H1 (cell line): ENCODE measurements at regions not wholly inside any gene's neighbourhood (a gene's known extent, or its start where the extent isn't known, plus 50 kb on each side); places are given as distances from the start of the nearest gene placed in this dataset.

ENCODE experiments used
- CTCF ChIA-PET: fragments of 300-600 bp; sonication (Branson Sonifier 250); formaldehyde crosslinking; loops from one replicate; lab custom pipeline; 2021; ENCODE audit not compliant: partially characterized antibody; lab: Charles Lee
- POLR2A ChIA-PET: fragments of 300-600 bp; sonication (Branson Sonifier 250); formaldehyde crosslinking; loops from one replicate; lab custom pipeline; 2021; ENCODE audit warnings: inconsistent platforms; ENCODE audit not compliant: partially characterized antibody; lab: Charles Lee
- DNase-seq, 2 experiments: peaks; one replicate each; pipeline versions ENCODE4 v3.0.0 to v3.0.0-alpha.2; 2010 to 2022; ENCODE audit warnings: low spot score in 2 of 2, low read depth in 1 of 2, mixed read lengths in 1 of 2
- FAIRE-seq: peaks from 2 replicates; lab custom pipeline; 2011; peaks lifted over from hg19 to GRCh38; lab: Jason Lieb, UNC
- H2AFZ ChIP-seq: 2 replicates; pipeline ENCODE4 v1.8.1; 2012; ENCODE audit warnings: low read length, inconsistent platforms
- H2AK5ac ChIP-seq: 2 replicates; pipeline ENCODE4 v1.6.1; 2013; ENCODE audit warnings: low read depth, low read length
- H2BK120ac ChIP-seq: replicated peaks from 2 replicates; pipeline ENCODE3; 2013; ENCODE audit warnings: low read depth, low read length, inconsistent platforms
- H2BK12ac ChIP-seq: 2 replicates; pipeline ENCODE4 v1.6.1; 2013; ENCODE audit warnings: low read depth, low read length
- H2BK15ac ChIP-seq: 2 replicates; pipeline ENCODE4 v1.6.1; 2013; ENCODE audit warnings: low read length
- H2BK20ac ChIP-seq: 2 replicates; pipeline ENCODE4 v1.6.1; 2013; ENCODE audit warnings: low read length
- H2BK5ac ChIP-seq: 2 replicates; pipeline ENCODE4 v1.6.1; 2013; ENCODE audit warnings: low read depth, low read length
- H3K14ac ChIP-seq: 2 replicates; pipeline ENCODE4 v1.6.1; 2013; ENCODE audit warnings: inconsistent platforms; ENCODE audit not compliant: insufficient read length
- H3K18ac ChIP-seq: 2 replicates; pipeline ENCODE4 v1.6.1; 2013; ENCODE audit warnings: low read length; ENCODE audit errors: extremely low read depth
- H3K23ac ChIP-seq: 2 replicates; pipeline ENCODE4 v1.6.1; 2013; ENCODE audit warnings: inconsistent platforms; ENCODE audit not compliant: insufficient read length
- H3K23me2 ChIP-seq: 2 replicates; pipeline ENCODE4 v1.6.1; 2013; ENCODE audit warnings: low read depth, low read length
- H3K27ac ChIP-seq: 2 replicates; pipeline ENCODE4 v1.6.1; 2011; ENCODE audit warnings: low read depth, low read length, inconsistent platforms
- H3K27me3 ChIP-seq, 4 experiments: replicated peaks in 1 of 4; 1 replicate in 1 of 4; 2 replicates in 3 of 4; pipeline versions ENCODE4 v1.6.1 to v1.8.1; 2011 to 2013; ENCODE audit warnings: low read length in 3 of 4, mild to moderate bottlenecking in 3 of 4, inconsistent platforms in 2 of 4, mixed read lengths in 2 of 4, moderate library complexity in 1 of 4; ENCODE audit not compliant: control insufficient read depth in 3 of 4, insufficient read depth in 3 of 4; ENCODE audit errors: extremely low read depth in 1 of 4
- H3K36me3 ChIP-seq, 4 experiments: 2 replicates each; pipeline versions ENCODE4 v1.6.1 to v1.8.1; 2011 to 2013; ENCODE audit warnings: mild to moderate bottlenecking in 4 of 4, low read length in 3 of 4, moderate library complexity in 2 of 4, control low read depth in 1 of 4, inconsistent platforms in 1 of 4; ENCODE audit not compliant: insufficient read depth in 4 of 4, control insufficient read depth in 2 of 4
- H3K4ac ChIP-seq: replicated peaks from 2 replicates; pipeline ENCODE3; 2013; ENCODE audit warnings: low read length, low read depth, mixed read lengths, inconsistent platforms; ENCODE audit not compliant: insufficient read length
- H3K4me1 ChIP-seq, 4 experiments: replicated peaks in 1 of 4; 1 replicate in 1 of 4; 2 replicates in 3 of 4; pipeline versions ENCODE4 v1.6.1 to v1.8.1; 2011 to 2013; ENCODE audit warnings: low read length in 3 of 4, inconsistent platforms in 2 of 4, mixed read lengths in 1 of 4; ENCODE audit not compliant: insufficient read depth in 4 of 4, control insufficient read depth in 3 of 4
- H3K4me2 ChIP-seq, 2 experiments: 2 replicates each; pipeline versions ENCODE4 v1.6.1 to v1.8.1; 2011 to 2013; ENCODE audit warnings: low read depth in 2 of 2, low read length in 2 of 2, control low read depth in 1 of 2, inconsistent platforms in 1 of 2, mild to moderate bottlenecking in 1 of 2; ENCODE audit not compliant: insufficient read depth in 1 of 2
- H3K4me3 ChIP-seq, 4 experiments: fragments of 200-600, 300-600 bp in 1 of 4; sonication (generic), shearing (Covaris generic), sonication (Bioruptor Twin) in 1 of 4; 2 replicates each; pipeline versions ENCODE4 v1.5.1 to v1.8.1; 2011 to 2016; ENCODE audit warnings: low read length in 4 of 4, low read depth in 3 of 4, control low read depth in 2 of 4, inconsistent platforms in 2 of 4, mild to moderate bottlenecking in 2 of 4, mixed read lengths in 1 of 4, moderate library complexity in 1 of 4; ENCODE audit not compliant: insufficient read depth in 2 of 4; ENCODE audit errors: extremely low read depth in 1 of 4
- H3K56ac ChIP-seq: replicated peaks from 2 replicates; pipeline ENCODE3; 2013; ENCODE audit warnings: low read depth, mild to moderate bottlenecking, mixed read lengths, low read length, inconsistent platforms; ENCODE audit not compliant: insufficient read length
- H3K79me1 ChIP-seq: 2 replicates; pipeline ENCODE4 v1.6.1; 2013; ENCODE audit warnings: low read depth, low read length, control low read depth
- H3K79me2 ChIP-seq, 2 experiments: 2 replicates each; pipeline versions ENCODE4 v1.6.1 to v1.8.1; 2012 to 2013; ENCODE audit warnings: low read length in 2 of 2, mild to moderate bottlenecking in 2 of 2, inconsistent platforms in 1 of 2; ENCODE audit not compliant: insufficient read depth in 2 of 2, control insufficient read depth in 1 of 2
- H3K9ac ChIP-seq, 4 experiments: replicated peaks in 1 of 4; 1 replicate in 1 of 4; 2 replicates in 3 of 4; pipeline versions ENCODE4 v1.6.1 to v1.8.1; 2011 to 2013; ENCODE audit warnings: low read depth in 3 of 4, low read length in 3 of 4, control low read depth in 2 of 4, mild to moderate bottlenecking in 2 of 4, moderate library complexity in 2 of 4, inconsistent platforms in 1 of 4; ENCODE audit errors: extremely low read depth in 1 of 4
- H3K9me3 ChIP-seq, 2 experiments: 2 replicates each; pipeline versions ENCODE4 v1.6.1 to v1.8.1; 2012 to 2013; ENCODE audit warnings: mild to moderate bottlenecking in 2 of 2, moderate library complexity in 2 of 2, control low read depth in 1 of 2, inconsistent platforms in 1 of 2, low read depth in 1 of 2, low read length in 1 of 2, mixed read lengths in 1 of 2; ENCODE audit not compliant: insufficient read depth in 2 of 2
- H4K20me1 ChIP-seq, 2 experiments: replicated peaks in 1 of 2; 2 replicates each; pipeline versions ENCODE3 to v1.8.1; 2011 to 2013; ENCODE audit warnings: inconsistent platforms in 2 of 2, low read length in 2 of 2, mild to moderate bottlenecking in 1 of 2; ENCODE audit not compliant: insufficient read depth in 2 of 2, control insufficient read depth in 1 of 2
- H4K5ac ChIP-seq: 2 replicates; pipeline ENCODE4 v1.6.1; 2013; ENCODE audit warnings: low read length, low read depth, mixed read lengths, inconsistent platforms; ENCODE audit not compliant: insufficient read length
- H4K8ac ChIP-seq: 2 replicates; pipeline ENCODE4 v1.8.0; 2013; ENCODE audit warnings: mild to moderate bottlenecking, moderate library complexity, low read length, inconsistent platforms; ENCODE audit not compliant: insufficient read depth; ENCODE audit errors: extremely low read depth
- H4K91ac ChIP-seq: replicated peaks from 2 replicates; pipeline ENCODE3; 2013; ENCODE audit warnings: low read length, mixed read lengths, inconsistent platforms; ENCODE audit not compliant: insufficient read length
- RFX5 ChIP-seq: IDR thresholded peaks from 2 replicates; pipeline ENCODE4 v1.6.1; 2011; ENCODE audit warnings: low read depth, low read length, improper control_type of control experiment, borderline replicate concordance
- SIRT6 ChIP-seq: IDR thresholded peaks from one replicate; pipeline ENCODE4 v1.7.1; 2012; ENCODE audit warnings: low read length, inconsistent platforms
- WGBS, 2 experiments: shearing (Covaris generic) in 1 of 2; methylation state at CpG; one replicate each; pipeline versions ENCODE4 v1.1.6 to v1.1.7; 2013 to 2015; ENCODE audit warnings: low lambda C conversion rate in 2 of 2, mixed read lengths in 2 of 2, inconsistent platforms in 1 of 2, low coverage in 1 of 2, missing lambda C conversion rate in 1 of 2; ENCODE audit not compliant: insufficient replicate concordance in 2 of 2, insufficient coverage in 1 of 2, insufficient read length in 1 of 2; ENCODE audit errors: extremely low coverage in 1 of 2, missing lambda C conversion rate in 1 of 2; 5-methylcytosine and 5-hydroxymethylcytosine counted together

DNA sequence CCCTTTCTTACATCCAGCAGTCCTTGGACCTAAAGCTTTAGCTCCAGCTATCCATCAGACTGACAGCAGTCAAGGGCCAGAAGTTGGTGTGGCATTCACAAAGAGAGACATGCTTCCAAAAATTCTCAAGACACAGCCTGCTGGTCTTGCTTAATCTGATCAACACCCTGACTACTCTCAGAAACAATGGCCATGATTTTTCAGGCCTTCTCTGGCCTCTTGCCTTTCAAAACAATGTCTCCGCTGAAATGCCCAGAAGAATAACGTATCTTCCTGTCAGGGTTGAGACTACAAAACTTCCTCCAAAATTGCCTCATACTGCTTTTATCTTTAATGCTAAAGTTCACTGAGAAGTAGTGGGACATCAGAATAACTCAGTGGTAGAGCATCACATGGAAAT, 205.4 kb upstream of the SETMAR start:
- Histone ChIP-seq H3K79me2 (no peaks in the 10 kb centered on the region), H3K14ac (no peak overlapping the region), H3K79me1 (no peaks in the 10 kb centered on the region), H3K36me3 (no peaks in the 10 kb centered on the region), H4K8ac (no peak overlapping the region), H3K4me2 (no peak overlapping the region), H2BK5ac (no peak overlapping the region), H3K4me3 (no peak overlapping the region), H2AK5ac (no peak overlapping the region), H4K5ac (no peak overlapping the region), H2AFZ (no peak overlapping the region), H3K27me3 (no peaks in the 10 kb centered on the region), H4K91ac (no peak overlapping the region), H3K4ac (no peak overlapping the region), H2BK15ac (no peak overlapping the region), H2BK12ac (no peak overlapping the region), H3K23ac (no peak overlapping the region), H3K4me1 (no peaks in the 10 kb centered on the region), H3K9me3 (no peaks in the 10 kb centered on the region), H2BK20ac (no peak overlapping the region), H4K20me1 (no peaks in the 10 kb centered on the region), H3K23me2 (no peaks in the 10 kb centered on the region), H3K27ac (no peak overlapping the region), H3K9ac (no peak overlapping the region), H3K56ac (no peak overlapping the region), H3K18ac (no peak overlapping the region), H2BK120ac (no peak overlapping the region)
- WGBS, 2 experiments: 98% methylated on average over 2 of the region's 2 CpGs; no CpG with 5 or more reads in 1 of the 2 experiments
- POLR2A ChIA-PET: no interaction called here
- FAIRE-seq: no peak
- TF ChIP-seq RFX5 (no peak), SIRT6 (no peak)
- no peak for DNase-seq
- CTCF ChIA-PET: no interaction called here
